ENCODE measurements at regions not wholly inside any gene's neighbourhood (a gene's known extent, or its start where the extent isn't known, plus 50 kb on each side); places are given as distances from the start of the nearest gene placed in this dataset.

- DNase-seq (ENCODE audit: low spot score) = no peak
Measured at GRCh38 chr18:60554967-60555366, 182.4 kb upstream of the MC4R start.

GRCh38 chr18:60555625-60556024, 183.1 kb upstream of the MC4R start:
- FAIRE-seq (no peak), DNase-seq (ENCODE audit: low spot score) (no peak)

More at GRCh38 chr18:60554967-60555366, 182.4 kb upstream of the MC4R start:
- FAIRE-seq = no peak

GRCh38 chr18:60556326-60556725, 183.8 kb upstream of the MC4R start:
- FAIRE-seq (no peak), DNase-seq (ENCODE audit: low spot score) (no peak)

- DNase-seq (ENCODE audit: low spot score) = no peak
- no peak for FAIRE-seq
Measured at GRCh38 chr18:60560071-60560470, 187.5 kb upstream of the MC4R start.

- FAIRE-seq (no peak), DNase-seq (ENCODE audit: low spot score) (no peak)
Measured at GRCh38 chr18:60563082-60563481, 190.5 kb upstream of the MC4R start.

- FAIRE-seq = no peak
- DNase-seq (ENCODE audit: low spot score) = no peak
Measured at GRCh38 chr18:60568220-60568619, 195.6 kb upstream of the MC4R start.

GRCh38 chr18:60570172-60570571, 197.6 kb upstream of the MC4R start:
- FAIRE-seq (no peak), DNase-seq (ENCODE audit: low spot score) (no peak)

- no peak for FAIRE-seq
- no peak for DNase-seq (ENCODE audit: low spot score)
Measured at GRCh38 chr18:60577457-60577856, 204.9 kb upstream of the MC4R start.

- DNase-seq (ENCODE audit: low spot score) = no peak
- FAIRE-seq = no peak
Measured at GRCh38 chr18:60585670-60586069, 213.1 kb upstream of the MC4R start.

GRCh38 chr18:60593249-60593648, 220.7 kb upstream of the MC4R start:
- no peak for DNase-seq (ENCODE audit: low spot score)
- FAIRE-seq = no peak

GRCh38 chr18:60596928-60597327, 224.4 kb upstream of the MC4R start:
- DNase-seq (ENCODE audit: low spot score) (no peak), FAIRE-seq (no peak)

- DNase-seq (ENCODE audit: low spot score) (no peak), FAIRE-seq (no peak)
Measured at GRCh38 chr18:60599267-60599666, 226.7 kb upstream of the MC4R start.

GRCh38 chr18:60599995-60600394, 227.4 kb upstream of the MC4R start:
- FAIRE-seq (no peak), DNase-seq (ENCODE audit: low spot score) (no peak)

- FAIRE-seq = no peak
- DNase-seq (ENCODE audit: low spot score) = no peak
Measured at GRCh38 chr18:60601249-60601648, 228.7 kb upstream of the MC4R start.

- FAIRE-seq = no peak
Measured at GRCh38 chr18:60623331-60623730, 250.8 kb upstream of the MC4R start.

GRCh38 chr18:60624207-60624606, 251.6 kb upstream of the MC4R start:
- DNase-seq (ENCODE audit: low spot score) (no peak), FAIRE-seq (no peak)

More at GRCh38 chr18:60623331-60623730, 250.8 kb upstream of the MC4R start:
- no peak for DNase-seq (ENCODE audit: low spot score)

GRCh38 chr18:60639836-60640235, 267.3 kb upstream of the MC4R start:
- no peak for DNase-seq (ENCODE audit: low spot score)
- FAIRE-seq = no peak

- DNase-seq (ENCODE audit: low spot score) (no peak), FAIRE-seq (no peak)
Measured at GRCh38 chr18:60643009-60643408, 270.4 kb upstream of the MC4R start.

- FAIRE-seq = no peak
- no peak for DNase-seq (ENCODE audit: low spot score)
Measured at GRCh38 chr18:60646725-60647124, 274.1 kb upstream of the MC4R start.

GRCh38 chr18:60649107-60649506, 276.5 kb upstream of the MC4R start:
- no peak for DNase-seq (ENCODE audit: low spot score)

GRCh38 chr18:60649842-60650536, 277.4 kb upstream of the MC4R start:
- DNase-seq (ENCODE audit: low spot score) (no peak), FAIRE-seq (no peak)

More at GRCh38 chr18:60649107-60649506, 276.5 kb upstream of the MC4R start:
- FAIRE-seq = no peak

- FAIRE-seq (no peak), DNase-seq (ENCODE audit: low spot score) (no peak)
Measured at GRCh38 chr18:60654298-60654697, 281.7 kb upstream of the MC4R start.

- DNase-seq (ENCODE audit: low spot score) (no peak), FAIRE-seq (no peak)
Measured at GRCh38 chr18:60656553-60656952, 284.0 kb upstream of the MC4R start.

- DNase-seq (ENCODE audit: low spot score) (no peak), FAIRE-seq (no peak)
Measured at GRCh38 chr18:60662491-60662890, 289.9 kb upstream of the MC4R start.
